Smooth muscle cell (in vitro differentiated cells): ENCODE measurements at regions not wholly inside any gene's neighbourhood (a gene's known extent, or its start where the extent isn't known, plus 50 kb on each side); places are given as distances from the start of the nearest gene placed in this dataset.

ENCODE experiments used
- DNase-seq: peaks from one replicate; lab custom pipeline; 2025; ENCODE audit not compliant: unreplicated experiment; lab: John Stamatoyannopoulos, UW
- H2AFZ ChIP-seq: fragments of 200-600 bp; sonication (generic); 2 replicates; pipeline ENCODE4 v1.6.0; 2016; ENCODE audit warnings: antibody characterized with exemption, low read depth, mild to moderate bottlenecking
- H3F3A ChIP-seq: fragments of 200-600 bp; sonication (generic); 2 replicates; pipeline ENCODE4 v1.6.0; 2017; ENCODE audit warnings: antibody characterized with exemption, low read depth
- H3K27ac ChIP-seq: fragments of 200-600 bp; sonication (generic); 2 replicates; pipeline ENCODE4 v1.5.1; 2016; ENCODE audit warnings: low read depth, mild to moderate bottlenecking
- H3K27me3 ChIP-seq: fragments of 200-600 bp; sonication (generic); 2 replicates; pipeline ENCODE4 v1.6.1; 2016; ENCODE audit warnings: low read depth, mild to moderate bottlenecking
- H3K36me3 ChIP-seq: fragments of 200-600 bp; sonication (generic); 2 replicates; pipeline ENCODE4 v1.5.1; 2016; ENCODE audit warnings: low read depth
- H3K4me1 ChIP-seq: fragments of 200-600 bp; sonication (generic); 2 replicates; pipeline ENCODE4 v1.5.1; 2016; ENCODE audit warnings: low read depth
- H3K4me2 ChIP-seq: fragments of 200-600 bp; sonication (generic); 2 replicates; pipeline ENCODE4 v1.6.0; 2016; ENCODE audit warnings: mild to moderate bottlenecking
- H3K4me3 ChIP-seq: fragments of 200-600 bp; sonication (generic); 2 replicates; pipeline ENCODE4 v1.5.1; 2016; ENCODE audit warnings: mild to moderate bottlenecking
- H3K79me2 ChIP-seq: fragments of 200-600 bp; sonication (generic); 2 replicates; pipeline ENCODE4 v1.6.0; 2016; ENCODE audit warnings: low read depth, mild to moderate bottlenecking
- H3K9ac ChIP-seq: fragments of 200-600 bp; sonication (generic); 2 replicates; pipeline ENCODE4 v1.6.0; 2016; ENCODE audit warnings: low read depth
- H3K9me3 ChIP-seq: fragments of 200-600 bp; sonication (generic); replicated peaks from 2 replicates; pipeline ENCODE4 v1.5.1; 2016; ENCODE audit warnings: low read depth
- H4K20me1 ChIP-seq: fragments of 200-600 bp; sonication (generic); 2 replicates; pipeline ENCODE4 v1.6.0; 2016; ENCODE audit warnings: low read depth
- CTCF ChIP-seq: fragments of 200-600 bp; sonication (generic); IDR thresholded peaks from 2 replicates; pipeline ENCODE4 v1.5.1; 2017; ENCODE audit warnings: borderline replicate concordance, mild to moderate bottlenecking, antibody characterized with exemption; ENCODE audit not compliant: insufficient read depth, poor library complexity, severe bottlenecking
- WGBS: methylation state at CpG from one replicate; pipeline ENCODE4 v1.1.7; 2016; ENCODE audit warnings: low lambda C conversion rate; 5-methylcytosine and 5-hydroxymethylcytosine counted together

- H3K9ac ChIP-seq, result no peak overlapping the region
- no peaks in the 10 kb centered on the region for H3K4me1 ChIP-seq
- DNase-seq, result no peak
- H3K4me3 ChIP-seq, result no peak overlapping the region
- TF ChIP-seq CTCF, result no peak
- H3F3A ChIP-seq, result no peaks in the 10 kb centered on the region
- H3K79me2 ChIP-seq, result no peaks in the 10 kb centered on the region
- no peak overlapping the region for H3K27ac ChIP-seq
- no peaks in the 10 kb centered on the region for H4K20me1 ChIP-seq
- H3K36me3 ChIP-seq, result no peaks in the 10 kb centered on the region
- WGBS, result 92% methylated on average over 4 of the region's 4 CpGs
- H3K9me3 ChIP-seq, result no peaks in the 10 kb centered on the region
- H2AFZ ChIP-seq, result no peak overlapping the region
- H3K4me2 ChIP-seq, result no peak overlapping the region
- no peaks in the 10 kb centered on the region for H3K27me3 ChIP-seq
These were observed 78.7 kb upstream of the RFC3 start for GRCh38 chr13:33739254-33739653.

GRCh38 chr13:33740134-33740538, 77.8 kb upstream of the RFC3 start:
- Histone ChIP-seq H3K4me1 (no peaks in the 10 kb centered on the region), H3K9ac (no peak overlapping the region), H3K27ac (no peak overlapping the region), H3K79me2 (no peaks in the 10 kb centered on the region), H3K27me3 (no peaks in the 10 kb centered on the region), H3F3A (no peaks in the 10 kb centered on the region), H3K9me3 (no peaks in the 10 kb centered on the region), H4K20me1 (no peaks in the 10 kb centered on the region), H3K4me3 (no peak overlapping the region), H3K36me3 (no peaks in the 10 kb centered on the region), H2AFZ (no peak overlapping the region), H3K4me2 (no peak overlapping the region)
- TF ChIP-seq CTCF, result no peak
- 86% methylated on average over 2 of the region's 2 CpGs for WGBS
- DNase-seq, result no peak

GRCh38 chr13:33742321-33742720, 75.6 kb upstream of the RFC3 start:
- TF ChIP-seq CTCF, result no peak
- H3K79me2 ChIP-seq, result no peaks in the 10 kb centered on the region
- WGBS, result 95% methylated on average over 4 of the region's 4 CpGs
- H2AFZ ChIP-seq, result no peak overlapping the region
- H3K36me3 ChIP-seq, result no peaks in the 10 kb centered on the region
- no peak overlapping the region for H3K4me3 ChIP-seq
- no peaks in the 10 kb centered on the region for H3K27me3 ChIP-seq
- H4K20me1 ChIP-seq, result no peaks in the 10 kb centered on the region
- no peaks in the 10 kb centered on the region for H3K9me3 ChIP-seq
- DNase-seq, result no peak
- H3K27ac ChIP-seq, result no peak overlapping the region
- no peaks in the 10 kb centered on the region for H3F3A ChIP-seq
- no peaks in the 10 kb centered on the region for H3K4me1 ChIP-seq
- H3K9ac ChIP-seq, result no peak overlapping the region
- no peak overlapping the region for H3K4me2 ChIP-seq
